Ovary (tissue), 3 donors: ENCODE measurements at regions not wholly inside any gene's neighbourhood (a gene's known extent, or its start where the extent isn't known, plus 50 kb on each side); places are given as distances from the start of the nearest gene placed in this dataset.
"Not testable (repeated sequence)": the region's sequence is repeated elsewhere in the genome, so short reads cannot be mapped to it uniquely, and the experiment has no call there.

Source experiments
- CTCF ChIP-seq, 3 donors: fragments of 450-650 bp in 2 of 3; fragments of 200-600 bp in 1 of 3; IDR thresholded peaks; one replicate each; pipeline versions ENCODE4 v1.5.1 to v1.8.0; 2016 to 2022; ENCODE audit warnings: antibody characterized with exemption in 3 of 3, mild to moderate bottlenecking in 1 of 3
- EP300 ChIP-seq: sonication (generic); formaldehyde crosslinking; IDR thresholded peaks from one replicate; pipeline ENCODE4 v1.6.1; 2017; ENCODE audit warnings: antibody characterized with exemption
- POLR2A ChIP-seq: fragments of 450-650 bp; IDR thresholded peaks from one replicate; pipeline ENCODE4 v1.6.1; 2017; ENCODE audit warnings: antibody characterized with exemption, mild to moderate bottlenecking, moderate library complexity
- donor health status: DM: no; HTN: no; CAD: no.

- TF ChIP-seq CTCF (IDR thresholded peaks at IDR 0.05); POLR2A; EP300: not testable (repeated sequence)
These were observed 252.4 kb downstream of the SPATA31A6 start for GRCh38 chr9:42435715-42436342.
